Vagina (tissue), 2 donors: ENCODE measurements at regions not wholly inside any gene's neighbourhood (a gene's known extent, or its start where the extent isn't known, plus 50 kb on each side); places are given as distances from the start of the nearest gene placed in this dataset.

ENCODE experiments used
- POLR2A ChIP-seq, 2 donors: fragments of 450-650 bp; IDR thresholded peaks; one replicate each; pipeline ENCODE4 v1.6.1; 2017; ENCODE audit warnings: antibody characterized with exemption in 2 of 2, mild to moderate bottlenecking in 2 of 2, moderate library complexity in 2 of 2
- POLR2AphosphoS5 ChIP-seq, 2 donors: sonication (generic); formaldehyde crosslinking; IDR thresholded peaks; one replicate each; pipeline ENCODE4 v1.9.0; 2017; ENCODE audit warnings: antibody characterized with exemption in 2 of 2, mild to moderate bottlenecking in 2 of 2, low read depth in 1 of 2; ENCODE audit not compliant: insufficient read depth in 1 of 2
- TF ChIP-seq, protein P1 (sequence below), 3 experiments: fragments of 450-650 bp in 2 of 3; fragments of 200-600 bp in 1 of 3; sonication (generic) in 1 of 3; IDR thresholded peaks; one replicate each; pipeline ENCODE4 v1.5.1; 2017 to 2019; ENCODE audit warnings: antibody characterized with exemption in 3 of 3, mild to moderate bottlenecking in 2 of 3, moderate library complexity in 2 of 3

DNA sequence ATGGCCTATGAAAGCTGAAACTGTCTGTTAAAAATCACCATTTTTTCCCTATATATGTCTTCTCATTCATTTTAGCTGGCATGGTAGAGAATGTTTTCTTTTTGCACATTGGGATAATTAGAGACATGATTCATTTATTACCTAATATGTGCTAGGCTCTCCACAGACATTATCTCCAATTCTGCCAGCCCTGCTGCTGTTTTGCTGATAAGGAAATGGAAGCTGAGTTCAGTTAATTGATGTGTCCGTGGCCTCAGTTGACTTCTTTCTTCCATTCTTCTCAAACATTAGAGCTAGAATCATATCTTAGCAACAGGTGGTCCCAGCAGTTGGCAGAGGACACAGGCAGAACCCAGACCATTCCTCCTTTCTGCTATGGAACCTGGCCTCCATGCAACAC is 644.1 kb upstream of the CITED2 start:
- TF ChIP-seq, protein P1, sequence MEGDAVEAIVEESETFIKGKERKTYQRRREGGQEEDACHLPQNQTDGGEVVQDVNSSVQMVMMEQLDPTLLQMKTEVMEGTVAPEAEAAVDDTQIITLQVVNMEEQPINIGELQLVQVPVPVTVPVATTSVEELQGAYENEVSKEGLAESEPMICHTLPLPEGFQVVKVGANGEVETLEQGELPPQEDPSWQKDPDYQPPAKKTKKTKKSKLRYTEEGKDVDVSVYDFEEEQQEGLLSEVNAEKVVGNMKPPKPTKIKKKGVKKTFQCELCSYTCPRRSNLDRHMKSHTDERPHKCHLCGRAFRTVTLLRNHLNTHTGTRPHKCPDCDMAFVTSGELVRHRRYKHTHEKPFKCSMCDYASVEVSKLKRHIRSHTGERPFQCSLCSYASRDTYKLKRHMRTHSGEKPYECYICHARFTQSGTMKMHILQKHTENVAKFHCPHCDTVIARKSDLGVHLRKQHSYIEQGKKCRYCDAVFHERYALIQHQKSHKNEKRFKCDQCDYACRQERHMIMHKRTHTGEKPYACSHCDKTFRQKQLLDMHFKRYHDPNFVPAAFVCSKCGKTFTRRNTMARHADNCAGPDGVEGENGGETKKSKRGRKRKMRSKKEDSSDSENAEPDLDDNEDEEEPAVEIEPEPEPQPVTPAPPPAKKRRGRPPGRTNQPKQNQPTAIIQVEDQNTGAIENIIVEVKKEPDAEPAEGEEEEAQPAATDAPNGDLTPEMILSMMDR (IDR thresholded peaks at IDR 0.05) = no peak
- TF ChIP-seq POLR2A (IDR thresholded peaks at IDR 0.05) (no peak), POLR2AphosphoS5 (IDR thresholded peaks at IDR 0.05; ENCODE audit: insufficient read depth in 1 of 2, low read depth in 1 of 2) (no peak)
